GM12891 (cell line): ENCODE measurements at regions not wholly inside any gene's neighbourhood (a gene's known extent, or its start where the extent isn't known, plus 50 kb on each side); places are given as distances from the start of the nearest gene placed in this dataset.
"Not testable (repeated sequence)": the region's sequence is repeated elsewhere in the genome, so short reads cannot be mapped to it uniquely, and the experiment has no call there.

Experiments
- DNase-seq: peaks from one replicate; pipeline ENCODE4 v3.0.0; 2011; ENCODE audit warnings: low spot score; ENCODE audit not compliant: insufficient read length
- FAIRE-seq: peaks from 2 replicates; lab custom pipeline; 2011; peaks lifted over from hg19 to GRCh38; lab: Jason Lieb, UNC
- PAX5 ChIP-seq: IDR thresholded peaks from 2 replicates; pipeline ENCODE4 v1.6.1; 2011; ENCODE audit warnings: low read length, moderate library complexity, mild to moderate bottlenecking; ENCODE audit not compliant: insufficient read depth, severe bottlenecking
- POLR2A ChIP-seq: IDR thresholded peaks from 2 replicates; pipeline ENCODE4 v1.6.1; 2011; ENCODE audit warnings: low read depth, low read length, control low read depth
- POLR2AphosphoS5 ChIP-seq: IDR thresholded peaks from 2 replicates; pipeline ENCODE4 v1.6.1; 2011; ENCODE audit warnings: low read depth, low read length, control low read depth
- POU2F2 ChIP-seq: IDR thresholded peaks from 2 replicates; pipeline ENCODE4 v1.6.1; 2011; ENCODE audit warnings: low read depth, mild to moderate bottlenecking, control low read depth, low read length, moderate library complexity
- SPI1 ChIP-seq: IDR thresholded peaks from 2 replicates; pipeline ENCODE4 v1.6.1; 2011; ENCODE audit warnings: low read depth, low read length, control low read depth
- TAF1 ChIP-seq: IDR thresholded peaks from 2 replicates; pipeline ENCODE4 v1.6.1; 2011; ENCODE audit warnings: low read depth, low read length, control low read depth

DNA sequence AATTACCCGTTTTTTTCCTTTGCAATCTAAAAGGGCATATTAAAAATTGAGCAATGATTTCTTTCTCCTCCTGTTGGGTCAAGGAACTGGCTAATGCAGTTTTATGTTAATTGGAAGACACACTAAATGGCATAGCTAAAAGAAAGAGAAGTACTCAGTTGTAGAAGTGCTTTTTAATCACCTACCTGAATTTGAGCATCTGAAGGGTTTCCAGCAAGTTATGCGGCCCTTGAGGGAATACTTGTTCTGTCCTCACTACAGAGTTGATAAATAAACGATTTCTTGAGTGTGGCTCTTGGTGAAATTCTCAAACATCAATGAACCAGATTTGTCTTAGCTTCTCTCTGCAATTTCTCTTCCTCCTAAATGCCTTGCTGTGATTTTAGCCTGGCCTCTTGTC lies 184.1 kb upstream of the RPH3A start:
- no peak for FAIRE-seq
- DNase-seq: no peak

DNA sequence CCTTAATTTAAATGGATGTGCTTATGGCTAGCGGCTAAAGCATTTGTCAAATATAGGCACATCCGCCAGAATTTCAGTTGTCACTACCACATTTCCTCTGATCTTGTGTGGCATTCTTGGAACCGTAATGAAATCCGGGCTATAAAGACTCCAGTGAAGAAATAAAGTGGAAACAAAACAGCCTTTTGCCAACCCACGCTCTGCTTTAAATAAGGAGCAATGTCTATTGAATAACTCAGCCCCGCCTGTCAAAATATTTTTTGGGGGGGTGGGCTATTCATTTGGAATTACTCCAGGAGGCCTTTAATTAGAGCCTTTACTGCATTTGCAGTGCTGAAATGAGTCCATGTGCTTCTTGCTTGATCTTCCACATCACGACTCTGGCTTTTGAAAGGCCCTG lies 179.6 kb upstream of the RPH3A start:
- no peak for TF ChIP-seq PAX5
- no peak for TF ChIP-seq POU2F2
- TF ChIP-seq POLR2AphosphoS5: no peak
- TF ChIP-seq TAF1: no peak
- TF ChIP-seq POLR2A: no peak
- no peak for TF ChIP-seq SPI1
- DNase-seq: no peak
- no peak for FAIRE-seq

More for the DNA sequence above, 184.1 kb upstream of the RPH3A start:
- TF ChIP-seq SPI1 (no peak), TAF1 (no peak), PAX5 (no peak), POLR2A (no peak), POLR2AphosphoS5 (no peak), POU2F2 (no peak)

DNA sequence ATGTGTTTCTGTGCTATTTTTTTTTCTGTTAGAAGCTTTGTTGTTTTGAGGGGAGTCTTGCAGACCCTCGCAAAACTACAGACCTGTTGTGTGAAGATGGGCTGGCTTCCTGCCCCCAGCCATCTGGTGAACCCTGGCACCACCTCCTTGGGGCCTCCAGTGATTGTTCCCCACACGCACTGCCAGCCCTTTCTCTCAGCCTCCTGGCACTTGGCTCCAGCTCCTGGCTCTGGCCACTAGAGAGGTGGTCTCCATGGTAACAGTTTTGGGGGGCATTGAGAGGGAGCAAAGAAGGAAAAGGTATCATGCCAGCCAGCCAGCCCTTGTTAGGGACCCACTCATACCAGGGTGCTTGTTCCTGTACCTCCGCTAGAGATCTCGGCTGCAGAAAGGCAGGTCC lies 176.4 kb upstream of the RPH3A start:
- no peak for FAIRE-seq

DNA sequence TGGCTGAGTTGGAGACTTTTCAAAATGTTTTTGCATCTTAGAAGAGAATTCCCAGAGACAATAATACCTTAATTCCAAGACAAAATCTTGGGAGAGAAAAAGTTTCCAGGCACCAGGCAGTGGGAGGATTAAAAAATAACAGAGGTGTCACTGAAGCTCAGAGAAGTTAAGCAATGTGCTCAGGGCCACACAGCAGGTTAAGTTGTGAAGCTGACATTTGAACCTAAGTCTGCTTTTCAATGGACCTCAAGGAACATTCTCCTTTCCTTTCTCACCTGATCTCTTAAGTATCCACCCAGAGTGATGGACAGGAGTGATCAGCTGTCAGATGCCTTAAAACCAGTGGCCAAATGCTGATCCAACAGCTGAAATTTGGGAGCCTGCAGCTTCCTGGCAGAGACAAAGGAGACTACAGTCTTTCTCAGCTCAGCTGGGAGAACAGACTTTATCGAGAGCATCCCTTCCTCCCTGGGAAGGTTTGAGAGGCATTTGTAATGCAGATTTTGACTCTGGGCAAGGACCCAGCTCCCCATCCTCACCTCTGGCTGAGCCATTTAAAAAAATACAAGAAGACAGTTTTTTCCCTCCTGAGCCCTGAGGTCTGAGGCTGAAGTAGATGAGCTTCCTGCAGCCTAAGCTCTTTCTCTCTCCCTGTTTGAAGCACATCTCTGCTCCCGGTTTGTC lies 174.9 kb upstream of the RPH3A start:
- DNase-seq (no peak), FAIRE-seq (no peak)

More for the DNA sequence above, 176.4 kb upstream of the RPH3A start:
- DNase-seq: no peak
- TF ChIP-seq POU2F2 (no peak), SPI1 (no peak), TAF1 (no peak), POLR2AphosphoS5 (no peak), POLR2A (no peak), PAX5 (no peak)

DNA sequence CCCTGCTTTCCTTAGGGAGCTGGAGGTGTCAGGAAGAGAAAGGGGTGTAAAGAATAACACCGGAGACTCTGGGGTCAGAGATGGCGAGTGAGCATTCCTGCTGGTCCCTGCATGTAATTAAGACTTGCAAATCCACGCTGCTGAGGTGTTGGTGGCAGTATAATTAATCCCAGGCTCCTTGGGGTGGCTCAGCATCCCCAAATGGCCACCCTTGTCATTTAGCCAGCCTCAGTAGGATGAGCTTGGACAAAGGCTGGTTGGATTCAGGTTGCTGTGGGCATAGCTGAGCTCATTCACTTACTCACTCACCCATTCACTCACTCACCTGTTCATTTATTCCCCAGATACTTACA lies 174.4 kb upstream of the RPH3A start:
- FAIRE-seq: no peak
- no peak for TF ChIP-seq POU2F2
- DNase-seq: no peak

More for the DNA sequence above, 174.9 kb upstream of the RPH3A start:
- no peak for TF ChIP-seq POU2F2
- TF ChIP-seq POLR2A: no peak
- TF ChIP-seq SPI1: no peak
- TF ChIP-seq POLR2AphosphoS5: no peak
- no peak for TF ChIP-seq TAF1
- no peak for TF ChIP-seq PAX5

DNA sequence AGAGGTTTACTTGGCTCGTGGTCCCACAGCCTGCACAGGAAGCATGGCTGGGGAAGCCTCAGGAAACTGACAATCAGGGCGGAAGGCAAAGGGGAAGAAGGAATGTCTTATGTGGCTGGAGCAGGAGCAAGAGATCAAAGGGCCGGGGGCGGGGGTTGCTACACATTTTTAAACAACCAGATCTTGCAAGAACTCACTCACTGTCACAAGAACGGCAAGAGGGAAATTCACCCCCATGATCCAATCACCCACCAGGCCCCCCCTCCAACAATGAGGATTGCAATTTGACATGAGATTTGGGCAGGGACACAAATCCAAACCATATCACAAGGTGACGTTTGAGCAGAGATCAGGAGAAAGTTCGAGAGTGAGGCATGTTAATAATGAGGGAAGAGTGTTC lies 163.7 kb upstream of the RPH3A start:
- no peak for TF ChIP-seq POLR2AphosphoS5
- no peak for TF ChIP-seq PAX5
- TF ChIP-seq TAF1: no peak
- no peak for TF ChIP-seq SPI1
- no peak for TF ChIP-seq POLR2A
- TF ChIP-seq POU2F2: no peak
- FAIRE-seq (no peak), DNase-seq (no peak)

DNA sequence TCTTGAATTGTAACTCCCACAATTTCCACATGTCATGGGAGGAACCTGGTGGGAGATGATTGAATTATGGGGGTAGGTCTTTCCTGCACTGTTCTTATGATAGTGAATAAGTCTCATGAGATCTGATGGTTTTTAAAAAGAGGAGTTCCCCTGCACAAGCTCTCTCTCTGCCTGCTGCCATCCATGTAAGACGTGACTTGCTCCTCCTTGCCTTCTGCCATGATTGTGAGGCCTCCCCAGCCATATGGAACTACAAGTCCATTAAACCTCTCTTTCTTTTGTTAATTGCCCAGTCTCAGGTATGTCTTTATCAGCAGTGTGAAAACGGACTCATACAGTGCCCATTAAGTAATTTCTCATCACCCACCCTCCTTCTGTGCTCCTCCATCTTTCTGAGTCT lies 159.6 kb upstream of the RPH3A start:
- not testable (repeated sequence) for DNase-seq, FAIRE-seq

DNA sequence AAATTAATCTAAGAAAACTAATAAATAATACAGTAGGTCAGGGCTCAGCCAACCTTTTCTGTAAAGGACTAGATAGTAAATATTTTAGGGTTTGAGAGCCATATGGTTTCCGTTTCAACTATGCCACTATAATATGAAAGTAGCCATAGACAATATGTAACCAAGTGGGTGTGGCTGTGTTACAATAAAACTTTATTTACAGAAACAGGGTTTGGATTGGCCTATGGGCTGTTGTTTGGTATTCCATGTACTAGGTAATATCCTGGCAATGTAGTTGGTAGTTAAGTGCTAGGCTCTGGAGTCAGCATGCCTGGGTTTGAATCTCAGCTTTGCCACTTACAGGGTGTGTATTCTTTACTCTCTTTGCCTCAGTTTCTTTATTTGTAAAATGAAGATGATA lies 156.5 kb upstream of the RPH3A start:
- TF ChIP-seq TAF1 (no peak), POLR2AphosphoS5 (no peak), POU2F2 (no peak), SPI1 (no peak), PAX5 (no peak), POLR2A (no peak)
- FAIRE-seq: no peak
- no peak for DNase-seq

DNA sequence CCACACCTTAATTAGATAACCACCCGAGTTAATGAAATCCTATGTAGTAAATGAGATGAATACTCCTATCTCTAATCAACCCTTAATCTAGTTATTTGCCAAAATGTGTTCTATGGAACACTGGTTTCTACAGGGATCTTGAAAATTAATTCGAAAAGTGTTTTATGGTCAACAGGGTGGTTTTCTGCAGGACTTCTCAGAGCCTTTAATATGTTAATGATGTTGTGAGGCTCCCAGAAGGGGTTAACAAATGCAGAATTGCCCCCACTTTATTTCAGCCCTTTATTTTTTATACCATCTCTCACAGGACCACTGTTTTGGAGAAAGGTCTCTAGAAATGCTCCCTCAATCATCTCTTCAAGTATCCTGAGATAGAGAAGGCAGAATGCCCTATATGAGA lies 153.1 kb upstream of the RPH3A start:
- no peak for FAIRE-seq
- TF ChIP-seq SPI1 (no peak), POLR2AphosphoS5 (no peak)
- no peak for DNase-seq

DNA sequence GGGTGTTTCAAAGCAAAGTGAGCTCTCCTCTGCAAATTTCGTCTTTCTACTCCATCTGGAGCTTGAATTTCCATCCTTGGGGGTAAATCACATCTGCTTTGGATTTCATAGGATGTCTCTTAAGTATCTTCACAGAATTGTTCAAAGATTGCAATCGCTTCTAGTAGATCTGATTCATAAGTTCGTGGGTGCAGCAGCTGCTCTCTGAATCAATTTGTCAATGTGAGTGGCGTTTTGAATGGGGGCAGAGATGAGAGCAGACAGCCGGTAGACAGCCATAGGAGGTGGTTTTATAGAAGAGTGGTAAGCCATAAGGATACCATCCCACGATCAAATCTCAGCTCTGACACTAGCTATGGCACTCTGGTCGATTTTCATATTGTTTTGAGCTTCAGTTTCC lies 146.0 kb upstream of the RPH3A start:
- DNase-seq (no peak), FAIRE-seq (no peak)

DNA sequence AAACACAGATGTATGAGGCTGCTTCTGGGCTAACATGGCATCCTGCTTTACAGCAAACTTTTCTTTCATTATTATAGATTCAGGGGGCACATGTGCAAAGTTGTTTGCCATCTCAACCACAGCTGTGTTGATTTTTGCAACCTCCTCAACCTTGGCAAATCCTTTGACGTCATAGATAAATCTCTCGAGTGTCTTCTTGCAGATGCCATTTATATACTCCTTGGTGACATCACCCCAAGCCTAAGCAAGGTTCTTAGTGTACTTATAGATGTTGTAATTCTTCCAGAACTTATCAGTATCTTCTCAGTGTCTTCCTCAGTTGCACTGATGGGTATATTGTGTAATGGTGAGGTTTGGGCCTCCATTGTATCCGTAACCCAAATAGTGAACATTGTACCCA lies 135.4 kb upstream of the RPH3A start:
- TF ChIP-seq SPI1 (no peak), POLR2A (no peak), PAX5 (no peak), TAF1 (no peak), POU2F2 (no peak), POLR2AphosphoS5 (no peak)
- no peak for FAIRE-seq
- DNase-seq: no peak

More for the DNA sequence above, 146.0 kb upstream of the RPH3A start:
- TF ChIP-seq POLR2AphosphoS5 (no peak), POU2F2 (no peak), TAF1 (no peak), SPI1 (no peak), PAX5 (no peak), POLR2A (no peak)
